NCI-H748 (cell line): ENCODE measurements at regions not wholly inside any gene's neighbourhood (a gene's known extent, or its start where the extent isn't known, plus 50 kb on each side); places are given as distances from the start of the nearest gene placed in this dataset.
A peak's percentile ranks its signal among the peaks of the same experiment; 100 is the strongest.

ENCODE experiments used
- DNase-seq: peaks from one replicate; lab custom pipeline; 2025; ENCODE audit not compliant: unreplicated experiment; lab: John Stamatoyannopoulos, UW

DNA sequence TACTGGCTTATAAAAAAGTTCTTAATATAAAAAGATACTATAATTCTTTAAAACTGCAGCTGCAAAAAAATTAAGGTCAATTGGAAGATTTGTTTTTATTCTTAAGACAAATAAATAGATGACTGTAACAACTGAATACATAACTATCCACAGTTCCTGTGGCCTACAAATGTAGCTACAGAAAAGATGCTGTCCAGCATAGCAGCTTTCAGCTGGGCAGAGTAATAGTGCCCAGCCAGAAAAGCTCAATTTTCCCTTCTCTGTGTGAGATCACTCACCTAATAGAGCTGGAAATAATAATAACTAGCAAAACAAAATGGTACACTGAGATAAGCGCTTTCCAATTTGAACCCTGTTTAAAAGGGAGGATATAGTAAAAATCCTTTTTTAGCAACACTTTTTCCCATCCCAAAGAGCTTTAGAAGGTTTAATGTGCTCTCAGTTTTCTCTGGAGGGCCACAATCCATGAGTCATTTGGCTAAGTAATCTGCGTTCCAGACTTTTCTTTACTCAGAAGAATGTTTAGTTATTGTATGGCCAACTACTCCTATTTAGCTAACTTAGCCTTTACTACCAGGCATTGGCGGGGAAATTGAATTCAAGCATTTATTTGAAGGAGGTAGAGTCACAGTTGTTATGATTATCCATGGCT, 158.1 kb upstream of the SLC39A10 start:
- DNase-seq: no peak

DNA sequence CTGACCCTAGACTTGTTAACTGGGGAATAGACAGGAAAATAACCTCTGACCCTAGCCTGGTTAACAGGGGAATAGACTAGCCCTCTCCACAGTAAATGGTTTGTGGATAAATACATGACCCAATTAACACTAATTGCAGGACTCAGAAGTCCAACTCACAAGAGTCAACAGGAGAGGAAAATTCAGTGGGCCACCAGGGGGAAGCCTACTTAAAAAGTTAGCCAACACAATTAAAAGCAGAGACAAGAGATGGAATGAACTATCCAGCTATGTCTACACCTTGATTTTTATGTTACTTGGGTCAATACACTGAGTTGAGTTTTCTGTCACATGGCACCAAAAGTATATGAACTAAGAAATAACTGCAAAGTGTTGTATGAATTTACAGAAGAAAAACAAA, 158.8 kb upstream of the SLC39A10 start:
- peak; percentile 57 for DNase-seq

DNA sequence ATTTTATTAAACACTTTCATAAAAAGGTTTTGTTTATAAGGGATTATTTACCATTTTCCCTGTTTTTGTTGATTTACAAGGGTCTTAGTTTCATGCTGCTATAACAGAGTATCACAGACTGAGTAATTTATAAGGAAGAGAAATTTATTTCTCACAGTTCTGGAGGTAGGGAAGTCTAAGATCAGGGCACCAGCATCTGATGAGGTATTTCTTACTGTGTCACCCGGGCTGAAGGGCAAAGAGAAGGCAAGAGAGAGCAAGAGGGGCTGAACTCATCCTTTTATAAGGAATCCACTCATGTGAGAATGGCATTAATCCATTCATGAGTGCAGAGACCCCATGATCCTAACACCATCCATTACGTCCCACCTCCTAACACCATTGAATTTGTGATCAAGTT, 160.0 kb upstream of the SLC39A10 start:
- DNase-seq: no peak

DNA sequence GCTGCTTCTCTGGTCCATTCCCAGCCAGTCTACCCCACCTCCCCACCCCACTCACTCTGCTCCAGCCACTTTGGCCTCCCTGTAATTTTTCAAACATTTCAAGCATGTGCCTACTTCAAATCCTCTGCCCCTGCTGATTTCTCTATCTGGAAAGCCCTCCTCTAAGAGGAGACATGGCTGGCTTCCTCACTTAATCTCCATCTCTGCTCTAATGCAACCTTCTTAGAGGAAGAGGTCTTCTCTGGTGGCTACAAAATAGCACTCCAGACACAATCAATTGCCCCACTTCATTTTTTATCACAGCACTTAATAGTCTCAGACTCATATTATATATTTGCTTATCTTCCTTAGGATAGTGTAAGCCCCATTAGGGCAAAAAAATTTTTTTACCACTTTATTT, 161.1 kb upstream of the SLC39A10 start:
- no peak for DNase-seq

DNA sequence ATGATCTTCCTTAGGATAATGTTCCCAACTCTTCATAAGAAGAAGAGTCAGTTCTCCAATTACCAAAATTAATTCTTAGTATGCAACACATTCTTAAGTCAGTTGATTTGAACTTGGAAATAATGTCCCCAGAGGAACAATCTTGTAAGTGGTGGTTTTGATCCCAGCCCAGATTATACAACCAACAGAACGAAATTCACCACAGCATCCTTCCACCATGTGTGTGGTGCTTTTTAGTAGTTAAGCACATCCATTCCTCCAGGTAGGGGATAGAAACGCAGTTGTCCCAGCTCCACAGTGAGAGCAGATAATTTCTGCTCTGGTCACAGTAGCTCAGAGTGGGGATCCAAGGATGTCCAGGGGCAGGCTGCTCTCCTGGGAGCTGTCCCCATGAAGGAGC, 161.7 kb upstream of the SLC39A10 start:
- DNase-seq: no peak

DNA sequence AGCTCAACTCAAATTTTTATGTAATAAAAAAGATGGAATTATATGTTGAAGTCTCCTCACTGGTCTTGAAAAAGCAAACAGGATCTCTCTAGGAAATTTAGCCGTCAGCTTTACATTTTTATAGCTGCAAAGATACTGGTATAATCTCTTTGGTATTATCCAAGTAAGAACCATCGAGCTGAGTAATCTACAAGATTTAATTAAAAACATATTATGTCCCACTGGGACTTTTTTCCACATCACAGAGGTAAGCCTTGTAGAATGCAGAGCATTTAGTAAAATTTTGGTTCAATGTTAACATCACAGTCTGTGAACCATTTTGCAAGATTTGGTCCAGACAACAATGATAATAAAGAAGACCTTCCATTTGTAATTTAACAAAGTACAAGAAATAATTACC, 162.6 kb upstream of the SLC39A10 start:
- DNase-seq: no peak

DNA sequence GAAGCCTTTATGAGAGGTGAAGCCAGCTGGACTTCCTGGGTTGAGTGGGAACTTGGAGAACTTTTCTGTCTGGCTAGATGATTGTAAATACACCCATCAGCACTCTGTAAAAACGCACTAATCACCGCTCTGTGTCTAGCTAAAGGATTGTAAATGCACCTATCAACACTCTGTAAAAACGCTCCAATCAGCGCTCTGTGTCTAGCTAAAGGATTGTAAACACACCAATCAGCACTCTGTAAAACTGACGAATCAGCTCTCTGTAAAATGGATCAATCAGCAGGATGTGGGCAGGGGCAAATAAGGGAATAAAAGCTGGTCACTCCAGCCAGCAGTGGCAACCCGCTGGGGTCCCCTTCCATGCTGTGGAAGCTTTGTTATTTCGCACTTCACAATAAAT, 163.6 kb upstream of the SLC39A10 start:
- no peak for DNase-seq

DNA sequence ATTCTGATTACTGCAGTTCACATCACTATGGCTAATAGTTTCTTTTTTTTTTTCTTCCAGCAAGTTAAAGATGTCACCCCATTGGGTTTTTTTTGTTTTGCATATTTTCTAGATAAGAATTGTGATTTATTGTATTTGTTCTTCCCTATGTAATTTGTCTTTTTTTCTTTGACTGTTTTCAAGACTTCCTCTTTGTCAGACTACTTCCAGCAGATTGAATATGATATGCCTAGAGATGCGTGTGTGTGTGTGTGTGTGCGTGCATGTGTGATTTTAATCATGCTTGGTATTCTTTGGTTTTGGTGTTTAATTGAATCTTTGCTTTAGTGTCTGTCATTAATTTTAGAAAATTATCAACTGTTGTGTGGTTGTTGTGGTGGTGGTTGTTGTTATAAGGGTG, 166.7 kb upstream of the SLC39A10 start:
- DNase-seq: no peak

DNA sequence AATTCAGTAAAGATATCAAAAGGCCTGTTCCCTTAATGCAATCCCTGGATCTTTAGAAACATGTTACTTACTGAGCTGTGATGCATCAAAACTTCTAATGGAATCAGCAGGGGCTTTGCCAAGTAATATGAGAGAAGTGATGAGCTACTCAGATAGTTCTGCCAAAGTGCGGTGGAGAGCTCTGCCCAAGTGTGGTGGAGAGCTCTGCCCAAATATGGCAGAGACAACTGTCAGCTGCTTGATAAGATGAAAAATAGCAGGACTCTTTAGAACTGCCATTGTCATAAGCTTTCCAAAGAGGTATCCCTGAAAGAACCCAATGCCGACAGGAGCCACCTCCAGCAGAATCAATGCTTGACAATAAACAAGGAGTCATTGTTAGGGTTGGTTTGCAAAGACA, 167.9 kb upstream of the SLC39A10 start:
- DNase-seq: no peak

DNA sequence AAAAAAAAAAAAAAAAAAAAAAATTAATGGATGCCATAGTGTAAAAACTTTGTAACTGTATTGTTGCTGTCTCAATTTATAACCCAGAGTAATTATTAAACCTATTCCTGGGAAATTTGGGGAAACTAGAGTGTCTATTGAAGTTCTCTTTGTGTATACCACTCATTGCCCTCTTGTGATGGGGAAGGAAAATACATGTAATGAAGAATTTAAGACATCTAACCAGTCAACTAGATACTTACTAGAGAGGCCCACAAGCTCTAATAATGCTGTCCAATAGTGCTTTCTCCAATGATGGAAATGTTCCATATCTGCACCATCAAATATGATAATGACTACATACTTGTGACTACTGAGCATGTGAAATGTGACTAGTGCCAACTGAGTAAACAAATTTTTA, 168.5 kb upstream of the SLC39A10 start:
- DNase-seq: no peak

DNA sequence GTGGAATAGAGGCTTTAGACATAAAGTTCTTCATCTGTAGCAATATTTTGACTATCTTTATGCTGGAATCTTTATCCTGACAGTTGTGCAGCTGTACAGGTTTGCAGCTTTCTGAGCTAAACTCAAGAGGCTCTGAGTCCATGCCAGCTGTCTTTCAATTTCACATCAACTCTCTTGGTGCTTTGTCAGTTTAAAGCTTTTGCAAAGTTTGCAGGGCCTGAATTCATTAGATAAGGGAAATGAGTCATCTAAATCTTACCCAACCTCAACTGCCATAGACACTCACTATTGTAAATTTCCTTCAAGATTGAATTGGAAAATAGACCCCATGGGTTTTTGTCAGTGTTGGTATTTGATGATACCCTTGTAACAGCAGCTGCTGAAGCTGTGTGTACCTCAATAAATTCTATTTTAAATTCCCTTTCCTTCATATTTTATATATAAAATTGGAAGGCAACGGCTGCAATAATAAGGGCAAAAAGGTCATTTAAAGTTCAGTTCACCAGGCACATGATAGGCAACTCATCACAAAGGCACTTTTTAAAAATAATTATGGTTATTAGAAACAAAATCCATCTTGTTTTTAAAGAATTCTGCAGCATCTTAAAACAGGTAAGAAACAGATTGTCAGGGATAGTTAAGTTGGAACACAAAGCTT, 169.9 kb upstream of the SLC39A10 start:
- DNase-seq: no peak

DNA sequence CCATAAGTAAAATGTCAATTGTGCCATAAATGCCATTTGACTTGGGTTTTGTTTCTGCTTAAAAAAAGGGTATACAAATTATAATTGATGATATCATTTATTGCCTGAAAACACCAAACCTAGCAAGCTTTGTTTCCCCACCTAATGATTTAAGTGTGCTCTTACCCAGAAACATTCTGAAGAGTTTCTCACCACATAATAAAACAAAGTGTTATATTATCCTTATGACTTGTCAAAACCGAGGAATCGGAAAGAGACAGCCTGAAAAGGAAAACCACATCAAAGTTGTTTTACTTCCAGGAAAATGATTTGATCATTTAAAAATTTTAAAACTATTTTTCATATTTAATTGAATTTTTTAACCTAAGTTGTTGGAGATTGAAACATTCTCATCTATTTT, 170.5 kb upstream of the SLC39A10 start:
- no peak for DNase-seq

DNA sequence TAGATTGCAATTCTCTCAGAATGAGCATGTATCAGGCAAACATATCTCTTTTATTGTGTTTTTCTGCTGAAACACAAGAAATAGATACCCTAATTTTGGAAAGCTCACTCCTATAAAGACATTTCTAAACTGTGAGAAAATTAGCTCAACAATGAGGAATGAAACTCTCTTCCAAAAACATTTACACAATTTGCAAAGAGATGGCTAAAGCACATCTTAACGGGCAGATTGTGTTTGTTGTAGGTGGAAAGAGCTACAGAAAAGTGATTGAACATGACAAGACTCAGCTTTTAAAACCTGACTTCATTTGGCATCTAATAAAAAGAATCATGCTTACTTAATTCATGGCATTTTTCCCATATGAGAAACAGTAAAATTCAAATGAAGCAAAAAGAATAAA, 175.0 kb upstream of the SLC39A10 start:
- no peak for DNase-seq

DNA sequence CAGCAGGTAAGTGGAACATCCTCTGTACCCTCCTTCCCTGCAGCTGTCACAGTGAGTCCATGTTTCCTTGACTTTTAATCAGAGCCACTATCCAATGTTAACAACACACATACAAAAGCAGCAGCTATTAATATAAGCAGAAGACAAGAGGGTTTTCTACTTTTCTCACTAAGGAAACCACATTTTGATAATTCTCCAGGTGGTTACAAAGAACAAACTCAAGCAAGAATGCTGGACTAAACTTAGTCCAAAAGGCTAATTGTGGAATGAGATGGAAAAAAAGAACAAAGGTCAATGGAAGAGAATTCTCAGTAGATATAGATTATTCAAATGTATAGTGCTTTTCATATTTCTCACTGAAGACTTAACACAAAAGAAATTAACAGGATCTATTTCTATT, 176.9 kb upstream of the SLC39A10 start:
- no peak for DNase-seq

DNA sequence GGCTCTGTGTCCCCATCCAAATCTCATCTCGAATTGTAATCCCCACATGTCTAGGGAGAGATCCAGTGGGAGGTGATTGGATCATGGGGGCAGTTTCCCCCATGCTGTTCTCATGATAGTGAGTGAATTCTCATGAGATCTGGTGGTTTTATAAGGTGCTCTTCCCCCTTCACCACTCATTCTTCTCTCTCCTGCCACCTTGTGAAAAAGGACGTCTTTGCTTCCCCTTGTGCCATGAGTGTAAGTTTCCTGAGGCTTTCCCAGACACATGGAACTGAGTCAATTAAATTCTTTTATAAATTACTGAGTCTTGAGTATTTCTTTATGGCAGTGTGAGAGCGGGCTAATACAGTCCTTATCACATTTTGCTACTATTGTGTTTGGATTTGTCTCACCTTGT, 177.6 kb upstream of the SLC39A10 start:
- DNase-seq: no peak

DNA sequence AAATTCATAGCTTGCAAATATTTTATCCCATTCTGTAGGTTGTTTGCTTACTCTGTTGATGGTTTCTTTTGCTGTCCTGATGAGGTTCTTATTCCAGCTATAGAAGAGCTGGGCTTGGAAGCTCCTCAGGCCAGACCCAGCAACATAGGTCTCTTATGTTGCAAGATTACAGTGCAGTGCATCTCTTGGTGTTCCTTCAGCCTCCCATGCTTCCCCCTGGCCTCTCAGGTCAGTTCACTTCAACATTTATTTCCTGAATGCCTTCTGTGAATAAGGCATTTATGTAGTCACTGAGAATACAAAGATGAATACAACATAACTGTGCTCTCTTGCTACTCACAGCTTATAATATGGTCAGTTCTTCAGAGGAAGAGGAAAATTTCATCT, 179.0 kb upstream of the SLC39A10 start:
- no peak for DNase-seq

DNA sequence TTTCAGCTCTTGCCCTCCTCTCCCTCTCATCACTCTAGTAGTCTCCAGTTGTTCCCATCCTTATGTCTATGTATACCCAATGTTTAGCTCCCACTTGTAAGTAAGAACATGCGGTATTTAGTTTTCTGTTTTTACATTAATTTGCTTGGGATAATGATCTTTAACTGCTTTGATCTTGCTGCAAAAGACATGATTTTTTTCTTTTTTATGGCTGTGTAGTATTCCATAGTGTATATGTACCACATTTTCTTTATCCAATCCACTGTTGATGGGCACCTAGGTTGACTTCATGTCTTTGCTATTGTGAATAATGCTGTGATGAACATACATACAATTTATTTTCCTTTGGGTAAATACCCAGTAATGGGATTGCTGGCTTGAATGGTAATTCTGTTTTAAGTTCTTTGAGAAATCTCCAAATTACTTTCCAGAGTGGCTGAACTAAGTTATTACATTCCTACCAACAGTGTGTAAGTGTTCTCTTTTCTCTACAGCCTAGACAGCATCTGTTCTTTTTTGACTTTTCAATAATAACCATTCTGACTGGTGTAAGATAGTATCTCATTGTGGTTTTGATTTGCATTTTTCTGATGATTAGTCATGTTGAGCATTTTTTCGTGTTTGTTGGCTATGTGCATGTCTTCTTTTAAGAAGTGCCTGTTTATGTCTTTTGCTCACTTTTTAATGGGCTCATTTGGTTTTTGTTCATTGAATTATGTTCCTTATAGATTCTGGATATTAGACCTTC, 179.6 kb upstream of the SLC39A10 start:
- no peak for DNase-seq

DNA sequence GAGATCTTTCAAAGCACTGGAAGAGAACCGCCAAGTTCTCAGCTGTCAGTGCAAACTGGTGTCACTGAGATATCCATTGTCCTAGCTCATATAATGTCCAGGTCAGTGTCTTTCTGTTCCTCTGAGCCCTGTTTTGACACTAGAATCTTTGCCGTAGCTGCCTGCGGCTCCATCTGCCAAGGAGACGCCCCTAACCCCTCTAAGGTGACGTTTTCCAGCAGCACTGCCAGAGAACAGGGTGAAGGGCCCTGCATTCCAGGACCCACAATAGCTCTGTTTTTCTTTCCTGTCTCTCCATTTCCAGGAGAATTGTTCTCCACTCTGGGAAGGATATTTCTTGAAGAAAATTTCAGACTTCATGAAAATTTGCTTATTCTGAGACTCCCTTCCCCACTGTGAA, 181.7 kb upstream of the SLC39A10 start:
- DNase-seq: no peak

DNA sequence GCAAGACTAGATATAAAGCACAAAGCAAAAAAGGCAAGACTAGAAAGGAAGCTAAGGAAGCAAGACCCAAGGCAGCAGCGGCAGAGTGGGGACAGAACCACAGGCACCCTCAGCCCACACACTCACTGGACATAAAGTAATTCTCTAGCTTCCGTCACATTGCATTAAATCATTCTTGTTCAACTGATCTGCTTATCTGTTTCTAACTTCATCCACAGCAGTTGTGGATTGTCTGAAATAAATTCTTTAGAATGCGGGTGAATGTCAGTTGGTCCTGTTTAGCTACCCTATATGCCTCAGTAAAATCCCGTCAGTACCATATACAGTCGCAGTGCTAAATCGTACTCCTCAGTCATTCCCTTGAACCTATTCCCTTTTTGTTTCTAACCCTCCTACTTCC, 183.2 kb upstream of the SLC39A10 start:
- no peak for DNase-seq

DNA sequence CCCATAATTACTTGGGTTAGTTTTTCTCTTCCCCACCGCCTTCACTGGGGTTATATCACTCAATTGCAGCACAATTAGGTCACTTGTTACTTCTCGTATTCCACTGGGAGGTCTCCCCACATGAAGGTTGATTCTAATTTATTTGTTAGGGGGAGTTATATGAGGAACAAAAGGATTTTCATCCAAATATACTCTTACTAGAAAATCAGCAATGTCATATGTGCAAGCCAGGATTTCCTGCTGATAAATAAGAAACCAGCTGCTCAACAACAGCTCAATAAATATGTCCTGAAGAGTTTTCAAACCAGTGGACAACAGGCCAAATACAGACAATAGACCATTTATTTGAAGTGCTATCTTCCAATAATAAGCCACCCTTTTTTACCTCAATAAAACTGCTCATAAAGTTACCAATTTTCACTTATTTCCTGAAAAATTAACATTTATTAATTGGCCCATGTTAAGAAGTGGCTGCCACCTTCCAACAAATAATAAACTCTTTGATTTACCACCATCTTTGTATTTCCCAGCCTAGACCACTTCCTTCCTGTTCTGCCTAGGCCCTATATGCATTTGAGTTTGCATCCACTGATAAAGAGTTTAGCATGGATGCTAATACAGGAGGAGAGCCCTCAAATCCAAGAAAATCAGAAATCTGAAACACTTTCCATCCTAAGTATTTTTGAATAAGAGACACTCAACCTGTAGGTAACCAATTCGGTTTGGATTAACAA, 184.4 kb upstream of the SLC39A10 start:
- DNase-seq: no peak

DNA sequence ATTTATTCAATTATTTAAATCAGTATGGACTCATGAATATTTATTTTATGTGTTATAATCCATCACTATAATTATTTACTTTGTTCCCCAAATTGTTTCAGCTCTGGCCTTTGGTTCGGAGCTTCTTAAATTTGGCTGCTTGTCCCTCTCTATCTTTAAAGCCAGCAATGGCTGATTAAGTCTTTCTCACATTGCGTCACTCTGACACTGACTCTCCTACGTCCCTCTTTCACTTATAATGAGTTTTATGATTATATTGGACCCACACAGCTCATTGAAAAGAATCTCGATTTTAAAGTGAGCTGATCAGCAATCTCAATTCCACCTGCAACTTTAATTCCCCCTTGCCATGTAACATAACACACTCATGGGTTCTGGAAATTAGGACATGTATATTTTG, 185.2 kb upstream of the SLC39A10 start:
- DNase-seq: no peak

DNA sequence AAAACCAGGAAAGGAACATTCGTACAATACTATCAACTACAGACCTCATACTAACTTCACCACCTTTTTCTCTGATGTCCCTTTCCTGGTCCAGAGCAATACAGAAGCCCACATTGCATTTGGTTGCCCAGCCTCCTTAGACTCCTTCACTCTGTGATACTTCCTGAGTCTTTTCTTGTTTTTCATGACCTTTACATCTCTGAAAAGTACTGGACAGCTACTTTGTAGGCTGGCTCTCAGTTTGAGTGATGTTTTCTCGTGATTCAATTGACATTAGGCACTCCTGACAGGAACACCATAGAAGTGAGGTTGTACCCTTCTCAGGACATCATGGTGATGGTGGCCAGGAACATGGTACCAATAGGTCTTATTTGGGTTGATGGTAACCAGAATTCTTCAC, 185.9 kb upstream of the SLC39A10 start:
- no peak for DNase-seq
